PC-9 (cell line): ENCODE measurements at regions not wholly inside any gene's neighbourhood (a gene's known extent, or its start where the extent isn't known, plus 50 kb on each side); places are given as distances from the start of the nearest gene placed in this dataset.

Experiments
- BruUV-seq: library from RNA; stranded (reverse); fragments of 400-500 nt; replicated peaks from 2 replicates; lab custom pipeline; 2021; lab: Mats Ljungman, UMichigan
- CTCF ChIA-PET: fragments of 300-600 bp; sonication (Branson Sonifier 250); formaldehyde crosslinking; loops from one replicate; lab custom pipeline; 2022; ENCODE audit warnings: antibody characterized with exemption; lab: Charles Lee
- POLR2A ChIA-PET: fragments of 300-600 bp; sonication (Branson Sonifier 250); formaldehyde crosslinking; loops from one replicate; lab custom pipeline; 2022; ENCODE audit warnings: antibody characterized with exemption; ENCODE audit not compliant: unreplicated experiment; lab: Charles Lee
- DNase-seq, 2 experiments: peaks; one replicate each; pipeline versions ENCODE4 v3.0.0 to v3.0.0-alpha.2; 2015 to 2022; ENCODE audit warnings: mixed read lengths in 1 of 2
- H2AFZ ChIP-seq: fragments of 200-600 bp; sonication (generic); 2 replicates; pipeline ENCODE4 v1.8.1; 2017; ENCODE audit warnings: antibody characterized with exemption
- H3F3A ChIP-seq: fragments of 200-600 bp; sonication (generic); 2 replicates; pipeline ENCODE4 v1.8.1; 2017; ENCODE audit warnings: antibody characterized with exemption, mild to moderate bottlenecking, low read depth; ENCODE audit not compliant: insufficient read depth
- H3K27ac ChIP-seq: fragments of 200-600 bp; sonication (generic); 2 replicates; pipeline ENCODE4 v1.6.1; 2016; ENCODE audit warnings: mixed run types
- H3K27me3 ChIP-seq: fragments of 200-600 bp; sonication (generic); 2 replicates; pipeline ENCODE4 v1.6.1; 2016; ENCODE audit warnings: low read depth, mixed run types; ENCODE audit not compliant: insufficient read depth
- H3K36me3 ChIP-seq: fragments of 200-600 bp; sonication (generic); 2 replicates; pipeline ENCODE4 v1.6.1; 2016; ENCODE audit warnings: low read depth, mixed run types
- H3K4me1 ChIP-seq: fragments of 200-600 bp; sonication (generic); replicated peaks from 2 replicates; pipeline ENCODE4 v1.6.1; 2016; ENCODE audit warnings: mixed run types; ENCODE audit not compliant: insufficient read depth
- H3K4me2 ChIP-seq: fragments of 200-600 bp; sonication (generic); 2 replicates; pipeline ENCODE4 v1.6.1; 2017; ENCODE audit warnings: mixed run types
- H3K4me3 ChIP-seq: fragments of 200-600 bp; sonication (generic); 2 replicates; pipeline ENCODE4 v1.6.1; 2016; ENCODE audit warnings: mixed run types
- H3K79me2 ChIP-seq: fragments of 200-600 bp; sonication (generic); 2 replicates; pipeline ENCODE4 v1.6.1; 2017; ENCODE audit warnings: low read depth, mixed run types
- H3K9me2 ChIP-seq: fragments of 200-600 bp; sonication (generic); 2 replicates; pipeline ENCODE4 v1.8.1; 2017; ENCODE audit warnings: mild to moderate bottlenecking; ENCODE audit not compliant: insufficient read depth
- H3K9me3 ChIP-seq: fragments of 200-600 bp; sonication (generic); 2 replicates; pipeline ENCODE4 v1.8.1; 2016; ENCODE audit warnings: low read depth; ENCODE audit not compliant: insufficient read depth
- H4K20me1 ChIP-seq: fragments of 200-600 bp; sonication (generic); 2 replicates; pipeline ENCODE4 v1.8.1; 2017; ENCODE audit not compliant: insufficient read depth
- EZH2 ChIP-seq: fragments of 200-600 bp; sonication (generic); IDR thresholded peaks from 2 replicates; pipeline ENCODE4 v1.8.0; 2017; ENCODE audit warnings: antibody characterized with exemption, low read depth
- intact Hi-C: fragments of 100-400 bp; cut with micrococcal nuclease; formaldehyde crosslinking; loops from one replicate; pipeline ENCODE4 v1.10.0; 2022; ENCODE audit not compliant: unreplicated experiment
- TF ChIP-seq, protein P1 (sequence below): fragments of 200-600 bp; sonication (generic); conservative IDR thresholded peaks from 2 replicates; pipeline ENCODE4 v1.6.1; 2017; ENCODE audit warnings: mixed run types, antibody characterized with exemption, mild to moderate bottlenecking, moderate library complexity

- Histone ChIP-seq H4K20me1 (no peaks in the 10 kb centered on the region), H3K36me3 (no peaks in the 10 kb centered on the region), H3K4me3 (no peak overlapping the region), H2AFZ (no peak overlapping the region), H3K79me2 (no peaks in the 10 kb centered on the region), H3K27me3 (no peaks in the 10 kb centered on the region), H3K27ac (no peak overlapping the region), H3F3A (no peaks in the 10 kb centered on the region), H3K4me1 (0 out of 2 replicates have a peak, but pooled peaks cover 6% of the 10 kb centered on the region), H3K4me2 (no peak overlapping the region), H3K9me3 (no peaks in the 10 kb centered on the region), H3K9me2 (no peaks in the 10 kb centered on the region)
- TF ChIP-seq, protein P1, sequence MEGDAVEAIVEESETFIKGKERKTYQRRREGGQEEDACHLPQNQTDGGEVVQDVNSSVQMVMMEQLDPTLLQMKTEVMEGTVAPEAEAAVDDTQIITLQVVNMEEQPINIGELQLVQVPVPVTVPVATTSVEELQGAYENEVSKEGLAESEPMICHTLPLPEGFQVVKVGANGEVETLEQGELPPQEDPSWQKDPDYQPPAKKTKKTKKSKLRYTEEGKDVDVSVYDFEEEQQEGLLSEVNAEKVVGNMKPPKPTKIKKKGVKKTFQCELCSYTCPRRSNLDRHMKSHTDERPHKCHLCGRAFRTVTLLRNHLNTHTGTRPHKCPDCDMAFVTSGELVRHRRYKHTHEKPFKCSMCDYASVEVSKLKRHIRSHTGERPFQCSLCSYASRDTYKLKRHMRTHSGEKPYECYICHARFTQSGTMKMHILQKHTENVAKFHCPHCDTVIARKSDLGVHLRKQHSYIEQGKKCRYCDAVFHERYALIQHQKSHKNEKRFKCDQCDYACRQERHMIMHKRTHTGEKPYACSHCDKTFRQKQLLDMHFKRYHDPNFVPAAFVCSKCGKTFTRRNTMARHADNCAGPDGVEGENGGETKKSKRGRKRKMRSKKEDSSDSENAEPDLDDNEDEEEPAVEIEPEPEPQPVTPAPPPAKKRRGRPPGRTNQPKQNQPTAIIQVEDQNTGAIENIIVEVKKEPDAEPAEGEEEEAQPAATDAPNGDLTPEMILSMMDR, result no peak
- TF ChIP-seq EZH2, result no peak
- CTCF ChIA-PET, result no interaction called here
- POLR2A ChIA-PET, result no interaction called here
- intact Hi-C loops, result no loop called here
- no TSS peak for BruUV-seq
- no peak for DNase-seq
Observed at GRCh38 chr20:12153628-12154027, 235.9 kb downstream of the BTBD3 start.

- Histone ChIP-seq H3K4me1 (0 out of 2 replicates have a peak, but pooled peaks cover 6% of the 10 kb centered on the region), H3K36me3 (no peaks in the 10 kb centered on the region), H3K4me3 (no peak overlapping the region), H2AFZ (no peak overlapping the region), H3K27me3 (no peaks in the 10 kb centered on the region), H4K20me1 (no peaks in the 10 kb centered on the region), H3K9me2 (no peaks in the 10 kb centered on the region), H3K4me2 (no peak overlapping the region), H3F3A (no peaks in the 10 kb centered on the region), H3K79me2 (no peaks in the 10 kb centered on the region), H3K27ac (no peak overlapping the region), H3K9me3 (no peaks in the 10 kb centered on the region)
- no peak for TF ChIP-seq EZH2
- TF ChIP-seq, protein P1, result no peak
- BruUV-seq, result no TSS peak
- ChIA-PET CTCF (no interaction called here), POLR2A (no interaction called here)
- intact Hi-C loops, result no loop called here
- no peak for DNase-seq
Observed at GRCh38 chr20:12156252-12156651, 238.6 kb downstream of the BTBD3 start.

- Histone ChIP-seq H3K4me1 (no peaks in the 10 kb centered on the region), H3K36me3 (no peaks in the 10 kb centered on the region), H3F3A (no peaks in the 10 kb centered on the region), H3K9me3 (no peaks in the 10 kb centered on the region), H3K27me3 (no peaks in the 10 kb centered on the region), H3K79me2 (no peaks in the 10 kb centered on the region), H3K9me2 (no peaks in the 10 kb centered on the region), H3K4me3 (no peak overlapping the region), H4K20me1 (no peaks in the 10 kb centered on the region), H2AFZ (no peak overlapping the region), H3K4me2 (no peak overlapping the region), H3K27ac (no peak overlapping the region)
- intact Hi-C loops, result no loop called here
- ChIA-PET CTCF (no interaction called here), POLR2A (no interaction called here)
- no peak for TF ChIP-seq EZH2
- TF ChIP-seq, protein P1, result no peak
- no peak for DNase-seq
- BruUV-seq, result no TSS peak
Observed at GRCh38 chr20:12159261-12159660, 241.6 kb downstream of the BTBD3 start.
